Adrenal gland (tissue), 5 donors: ENCODE measurements at regions not wholly inside any gene's neighbourhood (a gene's known extent, or its start where the extent isn't known, plus 50 kb on each side); places are given as distances from the start of the nearest gene placed in this dataset.

Experiments
- POLR2A ChIP-seq, 2 donors: fragments of 450-650 bp; IDR thresholded peaks; one replicate each; pipeline ENCODE4 v1.6.1; 2017; ENCODE audit warnings: antibody characterized with exemption in 2 of 2, mild to moderate bottlenecking in 2 of 2, moderate library complexity in 1 of 2
- TF ChIP-seq, protein P1 (sequence below), 6 experiments: fragments of 450-650 bp in 4 of 6; fragments of 200-600 bp in 2 of 6; sonication (generic) in 1 of 6; IDR thresholded peaks; 1 replicate in 5 of 6; 2 replicates in 1 of 6; pipeline versions ENCODE4 v1.5.1 to v1.8.0; 2016 to 2021; ENCODE audit warnings: antibody characterized with exemption in 6 of 6, mild to moderate bottlenecking in 2 of 6, moderate library complexity in 1 of 6
- donor health status: DM: no; HTN: no; CAD: no.

GRCh38 chr20:60268491-60268890 is 310.3 kb downstream of the CDH26 start:
- TF ChIP-seq, protein P1, sequence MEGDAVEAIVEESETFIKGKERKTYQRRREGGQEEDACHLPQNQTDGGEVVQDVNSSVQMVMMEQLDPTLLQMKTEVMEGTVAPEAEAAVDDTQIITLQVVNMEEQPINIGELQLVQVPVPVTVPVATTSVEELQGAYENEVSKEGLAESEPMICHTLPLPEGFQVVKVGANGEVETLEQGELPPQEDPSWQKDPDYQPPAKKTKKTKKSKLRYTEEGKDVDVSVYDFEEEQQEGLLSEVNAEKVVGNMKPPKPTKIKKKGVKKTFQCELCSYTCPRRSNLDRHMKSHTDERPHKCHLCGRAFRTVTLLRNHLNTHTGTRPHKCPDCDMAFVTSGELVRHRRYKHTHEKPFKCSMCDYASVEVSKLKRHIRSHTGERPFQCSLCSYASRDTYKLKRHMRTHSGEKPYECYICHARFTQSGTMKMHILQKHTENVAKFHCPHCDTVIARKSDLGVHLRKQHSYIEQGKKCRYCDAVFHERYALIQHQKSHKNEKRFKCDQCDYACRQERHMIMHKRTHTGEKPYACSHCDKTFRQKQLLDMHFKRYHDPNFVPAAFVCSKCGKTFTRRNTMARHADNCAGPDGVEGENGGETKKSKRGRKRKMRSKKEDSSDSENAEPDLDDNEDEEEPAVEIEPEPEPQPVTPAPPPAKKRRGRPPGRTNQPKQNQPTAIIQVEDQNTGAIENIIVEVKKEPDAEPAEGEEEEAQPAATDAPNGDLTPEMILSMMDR (IDR thresholded peaks at IDR 0.05) = no peak
- TF ChIP-seq POLR2A (IDR thresholded peaks at IDR 0.05) = no peak
